Endothelial cell of umbilical vein (primary cell): ENCODE measurements at regions not wholly inside any gene's neighbourhood (a gene's known extent, or its start where the extent isn't known, plus 50 kb on each side); places are given as distances from the start of the nearest gene placed in this dataset.

Source experiments
- BruUV-seq: library from RNA; stranded (reverse); fragments of 400-500 nt; replicated peaks from 2 replicates; lab custom pipeline; 2021; lab: Mats Ljungman, UMichigan
- CTCF ChIA-PET: fragments of 300-600, 350-600 bp; sonication (Branson Sonifier 250); formaldehyde crosslinking; loops from one replicate; lab custom pipeline; 2021; ENCODE audit warnings: antibody characterized with exemption, inconsistent platforms; lab: Charles Lee
- POLR2A ChIA-PET: fragments of 300-600, 350-600 bp; sonication (Branson Sonifier 250); formaldehyde crosslinking; loops from one replicate; lab custom pipeline; 2021; ENCODE audit warnings: antibody characterized with exemption, inconsistent platforms; lab: Charles Lee
- DNase-seq: peaks from one replicate; pipeline ENCODE4 v3.0.0-alpha.2; 2011; ENCODE audit warnings: low read depth, low spot score
- FAIRE-seq: peaks from 2 replicates; lab custom pipeline; 2011; peaks lifted over from hg19 to GRCh38; lab: Jason Lieb, UNC
- H2AFZ ChIP-seq: 2 replicates; pipeline ENCODE4 v1.6.0; 2012; ENCODE audit warnings: low read depth, low read length, control low read depth, inconsistent platforms
- H3K27ac ChIP-seq: 2 replicates; pipeline ENCODE4 v1.5.1; 2011; ENCODE audit warnings: low read depth, mild to moderate bottlenecking, control low read depth, low read length, moderate library complexity; ENCODE audit not compliant: insufficient read depth
- H3K27me3 ChIP-seq, 2 experiments: 2 replicates each; pipeline versions ENCODE4 v1.6.0 to v1.6.1; 2011; ENCODE audit warnings: low read length in 2 of 2, mixed read lengths in 1 of 2; ENCODE audit not compliant: control insufficient read depth in 2 of 2, insufficient read depth in 2 of 2
- H3K36me3 ChIP-seq, 2 experiments: 2 replicates in 1 of 2; 3 replicates in 1 of 2; pipeline ENCODE4 v1.5.1; 2011; ENCODE audit warnings: low read length in 2 of 2, mild to moderate bottlenecking in 1 of 2, moderate library complexity in 1 of 2; ENCODE audit not compliant: control insufficient read depth in 2 of 2, insufficient read depth in 2 of 2; ENCODE audit errors: extremely low read depth in 1 of 2
- H3K4me1 ChIP-seq: 3 replicates; pipeline ENCODE4 v1.5.1; 2011; ENCODE audit warnings: mild to moderate bottlenecking, low read length; ENCODE audit not compliant: control insufficient read depth, insufficient read depth; ENCODE audit errors: extremely low read depth
- H3K4me2 ChIP-seq: 2 replicates; pipeline ENCODE4 v1.6.1; 2011; ENCODE audit warnings: low read length, control low read depth, mixed read lengths; ENCODE audit not compliant: insufficient read depth
- H3K4me3 ChIP-seq, 3 experiments: fragments of 200-600 bp in 1 of 3; sonication (generic), shearing (Covaris generic) in 1 of 3; replicated peaks in 1 of 3; 2 replicates each; pipeline ENCODE4 v1.5.1; 2011 to 2016; ENCODE audit warnings: control low read depth in 3 of 3, low read length in 3 of 3, mild to moderate bottlenecking in 2 of 3, inconsistent platforms in 1 of 3, low read depth in 1 of 3, moderate library complexity in 1 of 3; ENCODE audit not compliant: insufficient read depth in 1 of 3
- H3K79me2 ChIP-seq: 2 replicates; pipeline ENCODE4 v1.6.0; 2012; ENCODE audit warnings: low read length, inconsistent platforms; ENCODE audit not compliant: control insufficient read depth, insufficient read depth
- H3K9ac ChIP-seq: replicated peaks from 2 replicates; pipeline ENCODE3; 2011; ENCODE audit warnings: low read length, control low read depth; ENCODE audit not compliant: insufficient read depth; ENCODE audit errors: extremely low read depth
- H3K9me1 ChIP-seq: replicated peaks from 3 replicates; pipeline ENCODE4 v1.6.0; 2011; ENCODE audit warnings: mild to moderate bottlenecking, low read length; ENCODE audit not compliant: control insufficient read depth, insufficient read depth; ENCODE audit errors: extremely low read depth
- H3K9me3 ChIP-seq: replicated peaks from 2 replicates; pipeline ENCODE4 v1.5.1; 2012; ENCODE audit warnings: low read length, inconsistent platforms; ENCODE audit not compliant: control insufficient read depth, insufficient read depth
- H4K20me1 ChIP-seq: replicated peaks from 2 replicates; pipeline ENCODE3; 2011; ENCODE audit warnings: mild to moderate bottlenecking, low read length; ENCODE audit not compliant: control insufficient read depth, insufficient read depth; ENCODE audit errors: extremely low read depth
- EZH2 ChIP-seq: IDR thresholded peaks from 2 replicates; pipeline ENCODE4 v1.6.1; 2012; ENCODE audit warnings: borderline replicate concordance, low read depth, mild to moderate bottlenecking, moderate library complexity, low read length, inconsistent platforms; ENCODE audit not compliant: severe bottlenecking
- FOS ChIP-seq: IDR thresholded peaks from 2 replicates; pipeline ENCODE4 v1.6.1; 2011; ENCODE audit warnings: mild to moderate bottlenecking, low read length, moderate library complexity, borderline replicate concordance; ENCODE audit not compliant: insufficient read depth
- GATA2 ChIP-seq: IDR thresholded peaks from 2 replicates; pipeline ENCODE4 v1.7.0; 2011; ENCODE audit warnings: low read depth, mild to moderate bottlenecking, moderate library complexity, mixed read lengths, low read length; ENCODE audit not compliant: insufficient read length, insufficient read depth
- JUN ChIP-seq: IDR thresholded peaks from 2 replicates; pipeline ENCODE4 v1.6.1; 2011; ENCODE audit warnings: borderline replicate concordance, low read depth; ENCODE audit not compliant: insufficient read length, insufficient read depth
- MYC ChIP-seq: IDR thresholded peaks from one replicate; pipeline ENCODE4 v1.6.1; 2011; ENCODE audit warnings: mild to moderate bottlenecking, low read depth, low read length
- POLR2A ChIP-seq: IDR thresholded peaks from 2 replicates; pipeline ENCODE4 v1.6.1; 2012; ENCODE audit warnings: low read depth, mild to moderate bottlenecking, control low read depth, low read length
- POLR2AphosphoS5 ChIP-seq: IDR thresholded peaks from 2 replicates; pipeline ENCODE4 v1.6.1; 2012; ENCODE audit warnings: low read depth, mild to moderate bottlenecking, control low read depth, low read length, moderate library complexity; ENCODE audit not compliant: insufficient read depth
- dilution Hi-C: fragments of 300-500 bp; cut with MboI; formaldehyde crosslinking; loops from one replicate; pipeline ENCODE4 v1.15.0; 2019; ENCODE audit warnings: low sequenced_read_pairs; ENCODE audit not compliant: extremely low pct_ligation_motif_present
- intact Hi-C: fragments of 100-400 bp; cut with micrococcal nuclease; formaldehyde crosslinking; loops from one replicate; pipeline ENCODE4 v1.10.0; 2022
- TF ChIP-seq, protein P1 (sequence below): IDR thresholded peaks from 2 replicates; pipeline ENCODE4 v1.6.1; 2011; ENCODE audit not compliant: insufficient read depth, insufficient read length
- TF ChIP-seq, protein P2 (sequence below), 2 donors: IDR thresholded peaks; 1 replicate in 1 of 2; 2 replicates in 1 of 2; pipeline ENCODE4 v1.5.1; 2011; ENCODE audit warnings: low read length in 2 of 2, mild to moderate bottlenecking in 2 of 2, moderate library complexity in 2 of 2, control low read depth in 1 of 2, inconsistent platforms in 1 of 2, low read depth in 1 of 2; ENCODE audit not compliant: insufficient read depth in 1 of 2; ENCODE audit errors: extremely low read depth in 1 of 2

DNA sequence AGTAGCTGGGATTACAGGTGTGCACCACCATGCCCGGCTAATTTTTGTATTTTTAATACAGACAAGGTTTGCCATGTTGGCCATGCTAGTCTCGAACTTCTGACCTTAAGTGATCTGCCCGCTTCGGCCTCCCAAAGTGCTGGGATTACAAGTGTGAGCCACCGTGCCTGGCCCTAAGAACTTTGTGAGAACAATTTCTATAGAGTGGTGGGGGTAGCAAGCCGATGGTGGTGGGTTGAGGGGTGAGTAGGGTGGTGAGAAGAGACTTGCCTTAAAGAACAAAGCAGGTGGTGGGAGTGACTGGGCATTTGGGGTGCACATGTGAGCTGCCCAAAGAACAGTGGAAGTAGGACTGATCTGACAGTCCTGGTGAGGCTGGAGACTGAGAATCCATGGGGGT lies 76.0 kb upstream of the ASB18 start:
- dilution Hi-C loops = loop anchor here (10.0 kb wide), 1 partner anchor 725 kb away; no protein-coding TSS in a partner anchor
- no peak overlapping the region for H3K9ac ChIP-seq
- H3K27me3 ChIP-seq = no peaks in the 10 kb centered on the region
- H4K20me1 ChIP-seq = no peaks in the 10 kb centered on the region
- no peaks in the 10 kb centered on the region for H3K4me1 ChIP-seq
- no peak for DNase-seq
- no peak for FAIRE-seq
- H3K9me3 ChIP-seq = no peaks in the 10 kb centered on the region
- BruUV-seq = no TSS peak
- POLR2A ChIA-PET = no interaction called here
- H3K79me2 ChIP-seq = no peaks in the 10 kb centered on the region
- H3K9me1 ChIP-seq = no peaks in the 10 kb centered on the region
- no peak overlapping the region for H2AFZ ChIP-seq
- no peak overlapping the region for H3K27ac ChIP-seq
- H3K4me3 ChIP-seq = no peak overlapping the region
- no peaks in the 10 kb centered on the region for H3K36me3 ChIP-seq
- no peak overlapping the region for H3K4me2 ChIP-seq
- CTCF ChIA-PET = interaction anchor here (1.0 to 1.3 kb wide), 2 partner anchors 721 to 722 kb away, joined by 3 read pairs; no protein-coding TSS in a partner anchor
- intact Hi-C loops = no loop called here
- TF ChIP-seq GATA2 (no peak), MYC (no peak), EZH2 (no peak), JUN (no peak), POLR2AphosphoS5 (no peak), POLR2A (no peak), FOS (no peak)
- TF ChIP-seq, protein P1, sequence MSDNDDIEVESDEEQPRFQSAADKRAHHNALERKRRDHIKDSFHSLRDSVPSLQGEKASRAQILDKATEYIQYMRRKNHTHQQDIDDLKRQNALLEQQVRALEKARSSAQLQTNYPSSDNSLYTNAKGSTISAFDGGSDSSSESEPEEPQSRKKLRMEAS = no peak
- TF ChIP-seq, protein P2, sequence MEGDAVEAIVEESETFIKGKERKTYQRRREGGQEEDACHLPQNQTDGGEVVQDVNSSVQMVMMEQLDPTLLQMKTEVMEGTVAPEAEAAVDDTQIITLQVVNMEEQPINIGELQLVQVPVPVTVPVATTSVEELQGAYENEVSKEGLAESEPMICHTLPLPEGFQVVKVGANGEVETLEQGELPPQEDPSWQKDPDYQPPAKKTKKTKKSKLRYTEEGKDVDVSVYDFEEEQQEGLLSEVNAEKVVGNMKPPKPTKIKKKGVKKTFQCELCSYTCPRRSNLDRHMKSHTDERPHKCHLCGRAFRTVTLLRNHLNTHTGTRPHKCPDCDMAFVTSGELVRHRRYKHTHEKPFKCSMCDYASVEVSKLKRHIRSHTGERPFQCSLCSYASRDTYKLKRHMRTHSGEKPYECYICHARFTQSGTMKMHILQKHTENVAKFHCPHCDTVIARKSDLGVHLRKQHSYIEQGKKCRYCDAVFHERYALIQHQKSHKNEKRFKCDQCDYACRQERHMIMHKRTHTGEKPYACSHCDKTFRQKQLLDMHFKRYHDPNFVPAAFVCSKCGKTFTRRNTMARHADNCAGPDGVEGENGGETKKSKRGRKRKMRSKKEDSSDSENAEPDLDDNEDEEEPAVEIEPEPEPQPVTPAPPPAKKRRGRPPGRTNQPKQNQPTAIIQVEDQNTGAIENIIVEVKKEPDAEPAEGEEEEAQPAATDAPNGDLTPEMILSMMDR (IDR thresholded peaks at IDR 0.05; ENCODE audit: extremely low read depth in 1 of 2, insufficient read depth in 1 of 2, low read depth in 1 of 2, low read length in 2 of 2) = no peak
